OCI-M1 (cell line): ENCODE measurements at regions not wholly inside any gene's neighbourhood (a gene's known extent, or its start where the extent isn't known, plus 50 kb on each side); places are given as distances from the start of the nearest gene placed in this dataset.
"Not testable (repeated sequence)": the region's sequence is repeated elsewhere in the genome, so short reads cannot be mapped to it uniquely, and the experiment has no call there.

ENCODE experiments used
- DNase-seq: peaks from one replicate; lab custom pipeline; 2025; lab: John Stamatoyannopoulos, UW

GRCh38 chr10:125243532-125244253 is 83.3 kb upstream of the CTBP2 start:
- DNase-seq = no peak

GRCh38 chr10:125238682-125239081 is 78.3 kb upstream of the CTBP2 start:
- DNase-seq = peak; percentile 24

- DNase-seq = no peak
These were observed 75.7 kb upstream of the CTBP2 start for GRCh38 chr10:125236091-125236490.

- DNase-seq = no peak
These were observed 75.0 kb upstream of the CTBP2 start for GRCh38 chr10:125235093-125236069.

- DNase-seq = not testable (repeated sequence)
These were observed 74.2 kb upstream of the CTBP2 start for GRCh38 chr10:125234576-125234975.

GRCh38 chr10:125233726-125234125 is 73.4 kb upstream of the CTBP2 start:
- no peak for DNase-seq

GRCh38 chr10:125232841-125233240 is 72.5 kb upstream of the CTBP2 start:
- DNase-seq = no peak

GRCh38 chr10:125231813-125232475 is 71.6 kb upstream of the CTBP2 start:
- DNase-seq = no peak

GRCh38 chr10:125231116-125231812 is 70.9 kb upstream of the CTBP2 start:
- DNase-seq = no peak

- no peak for DNase-seq
These were observed 69.9 kb upstream of the CTBP2 start for GRCh38 chr10:125230251-125230650.

GRCh38 chr10:125228245-125228940 is 68.0 kb upstream of the CTBP2 start:
- DNase-seq = not testable (repeated sequence)

- no peak for DNase-seq
These were observed 67.2 kb upstream of the CTBP2 start for GRCh38 chr10:125227546-125227945.

- no peak for DNase-seq
These were observed 66.5 kb upstream of the CTBP2 start for GRCh38 chr10:125226823-125227222.

GRCh38 chr10:125226005-125226404 is 65.6 kb upstream of the CTBP2 start:
- no peak for DNase-seq

GRCh38 chr10:125225051-125225450 is 64.7 kb upstream of the CTBP2 start:
- DNase-seq = no peak

- no peak for DNase-seq
These were observed 62.3 kb upstream of the CTBP2 start for GRCh38 chr10:125222515-125223308.

GRCh38 chr10:125221716-125222115 is 61.4 kb upstream of the CTBP2 start:
- DNase-seq = no peak

GRCh38 chr10:125219776-125220175 is 59.4 kb upstream of the CTBP2 start:
- DNase-seq = no peak

- DNase-seq = no peak
These were observed 58.6 kb upstream of the CTBP2 start for GRCh38 chr10:125218967-125219366.

GRCh38 chr10:125217990-125218675 is 57.8 kb upstream of the CTBP2 start:
- peak; percentile 11 for DNase-seq
